PC-3 (cell line): ENCODE measurements at regions not wholly inside any gene's neighbourhood (a gene's known extent, or its start where the extent isn't known, plus 50 kb on each side); places are given as distances from the start of the nearest gene placed in this dataset.

Source experiments
- CTCF ChIP-seq: fragments of 300-600 bp; sonication (generic); conservative IDR thresholded peaks from 2 replicates; pipeline ENCODE4 v1.5.1; 2017; ENCODE audit warnings: antibody characterized with exemption, low read depth, mild to moderate bottlenecking, low read length
- EZH2phosphoT487 ChIP-seq: fragments of 300-600 bp; sonication (generic); IDR thresholded peaks from 2 replicates; pipeline ENCODE4 v1.6.1; 2018; ENCODE audit warnings: mild to moderate bottlenecking, antibody characterized with exemption, low read length, borderline replicate concordance

- no peak for TF ChIP-seq EZH2phosphoT487
- TF ChIP-seq CTCF = no peak
Observed at GRCh38 chr11:130740819-130741218, 175.5 kb downstream of the SNX19 start.
